Uterus (tissue), 2 donors: ENCODE measurements at regions not wholly inside any gene's neighbourhood (a gene's known extent, or its start where the extent isn't known, plus 50 kb on each side); places are given as distances from the start of the nearest gene placed in this dataset.
"Not testable (repeated sequence)": the region's sequence is repeated elsewhere in the genome, so short reads cannot be mapped to it uniquely, and the experiment has no call there.

Experiments used
- POLR2A ChIP-seq, 2 donors: fragments of 450-650 bp; IDR thresholded peaks; one replicate each; pipeline ENCODE4 v1.6.1; 2016; ENCODE audit warnings: antibody characterized with exemption in 2 of 2, mild to moderate bottlenecking in 1 of 2, moderate library complexity in 1 of 2
- TF ChIP-seq, protein P1 (sequence below), 4 experiments: fragments of 200-600 bp in 2 of 4; fragments of 450-650 bp in 2 of 4; sonication (generic) in 2 of 4; IDR thresholded peaks; one replicate each; pipeline ENCODE4 v1.5.1; 2016 to 2019; ENCODE audit warnings: antibody characterized with exemption in 4 of 4, mild to moderate bottlenecking in 2 of 4, moderate library complexity in 1 of 4

DNA sequence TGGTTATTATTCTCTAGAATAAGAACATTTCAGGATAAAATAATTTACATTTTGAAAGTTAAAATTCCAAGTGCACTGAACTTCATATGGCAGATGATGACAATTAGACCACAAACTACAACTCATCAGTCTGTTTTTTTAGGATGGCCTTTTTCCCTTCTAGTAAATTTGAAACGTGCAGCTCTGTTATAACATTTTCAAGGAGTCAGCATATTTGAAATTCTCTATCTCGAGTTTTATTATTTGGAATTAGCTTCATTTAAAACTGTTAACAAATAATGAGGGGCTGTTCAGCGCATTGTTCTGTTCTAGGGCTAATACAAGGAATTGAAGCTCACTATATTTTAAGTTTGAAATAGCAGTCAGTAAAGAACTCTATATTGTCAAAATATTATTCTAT is 176.9 kb downstream of the ZNF37A start:
- TF ChIP-seq, protein P1, sequence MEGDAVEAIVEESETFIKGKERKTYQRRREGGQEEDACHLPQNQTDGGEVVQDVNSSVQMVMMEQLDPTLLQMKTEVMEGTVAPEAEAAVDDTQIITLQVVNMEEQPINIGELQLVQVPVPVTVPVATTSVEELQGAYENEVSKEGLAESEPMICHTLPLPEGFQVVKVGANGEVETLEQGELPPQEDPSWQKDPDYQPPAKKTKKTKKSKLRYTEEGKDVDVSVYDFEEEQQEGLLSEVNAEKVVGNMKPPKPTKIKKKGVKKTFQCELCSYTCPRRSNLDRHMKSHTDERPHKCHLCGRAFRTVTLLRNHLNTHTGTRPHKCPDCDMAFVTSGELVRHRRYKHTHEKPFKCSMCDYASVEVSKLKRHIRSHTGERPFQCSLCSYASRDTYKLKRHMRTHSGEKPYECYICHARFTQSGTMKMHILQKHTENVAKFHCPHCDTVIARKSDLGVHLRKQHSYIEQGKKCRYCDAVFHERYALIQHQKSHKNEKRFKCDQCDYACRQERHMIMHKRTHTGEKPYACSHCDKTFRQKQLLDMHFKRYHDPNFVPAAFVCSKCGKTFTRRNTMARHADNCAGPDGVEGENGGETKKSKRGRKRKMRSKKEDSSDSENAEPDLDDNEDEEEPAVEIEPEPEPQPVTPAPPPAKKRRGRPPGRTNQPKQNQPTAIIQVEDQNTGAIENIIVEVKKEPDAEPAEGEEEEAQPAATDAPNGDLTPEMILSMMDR (IDR thresholded peaks at IDR 0.05), result not testable (repeated sequence)
- not testable (repeated sequence) for TF ChIP-seq POLR2A (IDR thresholded peaks at IDR 0.05)
